NOMO-1 (cell line): ENCODE measurements at regions not wholly inside any gene's neighbourhood (a gene's known extent, or its start where the extent isn't known, plus 50 kb on each side); places are given as distances from the start of the nearest gene placed in this dataset.
"Not testable (repeated sequence)": the region's sequence is repeated elsewhere in the genome, so short reads cannot be mapped to it uniquely, and the experiment has no call there.

ENCODE experiments used
- DNase-seq, 2 experiments: peaks; one replicate each; lab custom pipeline; 2025; ENCODE audit not compliant: unreplicated experiment in 2 of 2; lab: John Stamatoyannopoulos, UW

GRCh38 chr7:115227473-115228235, 305.8 kb downstream of the MDFIC start:
- DNase-seq, result no peak

GRCh38 chr7:115226410-115226809, 304.5 kb downstream of the MDFIC start:
- no peak for DNase-seq

GRCh38 chr7:115224922-115225321, 303.0 kb downstream of the MDFIC start:
- DNase-seq, result no peak

GRCh38 chr7:115223959-115224358, 302.1 kb downstream of the MDFIC start:
- no peak for DNase-seq

- no peak for DNase-seq
Measured at GRCh38 chr7:115221456-115221855, 299.6 kb downstream of the MDFIC start.

- no peak for DNase-seq
Measured at GRCh38 chr7:115218076-115218475, 296.2 kb downstream of the MDFIC start.

GRCh38 chr7:115217373-115217772, 295.5 kb downstream of the MDFIC start:
- DNase-seq, result no peak

- DNase-seq, result no peak
Measured at GRCh38 chr7:115216652-115217051, 294.8 kb downstream of the MDFIC start.

GRCh38 chr7:115211171-115211570, 289.3 kb downstream of the MDFIC start:
- DNase-seq, result no peak

GRCh38 chr7:115210552-115210951, 288.7 kb downstream of the MDFIC start:
- DNase-seq, result no peak

- no peak for DNase-seq
Measured at GRCh38 chr7:115208710-115209560, 287.0 kb downstream of the MDFIC start.

- not testable (repeated sequence) for DNase-seq
Measured at GRCh38 chr7:115206374-115206773, 284.5 kb downstream of the MDFIC start.

GRCh38 chr7:115198143-115198542, 276.2 kb downstream of the MDFIC start:
- no peak for DNase-seq

- no peak for DNase-seq
Measured at GRCh38 chr7:115195208-115195607, 273.3 kb downstream of the MDFIC start.

- DNase-seq, result no peak
Measured at GRCh38 chr7:115191526-115191925, 269.6 kb downstream of the MDFIC start.

- peak in 1 of 2 experiments; percentile 22 for DNase-seq
Measured at GRCh38 chr7:115183431-115184057, 261.6 kb downstream of the MDFIC start.

- DNase-seq, result no peak
Measured at GRCh38 chr7:115178835-115179234, 256.9 kb downstream of the MDFIC start.

- DNase-seq, result no peak
Measured at GRCh38 chr7:115177823-115178222, 255.9 kb downstream of the MDFIC start.

- DNase-seq, result no peak
Measured at GRCh38 chr7:115177103-115177502, 255.2 kb downstream of the MDFIC start.

GRCh38 chr7:115172397-115172796, 250.5 kb downstream of the MDFIC start:
- DNase-seq, result not testable (repeated sequence)

GRCh38 chr7:115153769-115154477, 232.0 kb downstream of the MDFIC start:
- DNase-seq, result no peak
